Kidney (tissue), 13 donors: ENCODE measurements at regions not wholly inside any gene's neighbourhood (a gene's known extent, or its start where the extent isn't known, plus 50 kb on each side); places are given as distances from the start of the nearest gene placed in this dataset.

Experiments used
- DNase-seq, 5 donors: peaks; one replicate each; pipeline ENCODE4 v3.0.0-alpha.2; 2013 to 2020
- FAIRE-seq: peaks from 2 replicates; lab custom pipeline; 2012; peaks lifted over from hg19 to GRCh38; lab: Jason Lieb, UNC
- H3K27ac ChIP-seq, 2 donors: one replicate each; pipeline ENCODE4 v1.7.0; 2013; ENCODE audit warnings: low read depth in 2 of 2, low read length in 2 of 2, inconsistent platforms in 1 of 2
- H3K27me3 ChIP-seq: one replicate; pipeline ENCODE4 v1.7.1; 2013; ENCODE audit warnings: low read length, inconsistent platforms; ENCODE audit not compliant: control insufficient read depth, insufficient read depth
- H3K36me3 ChIP-seq, 3 donors: one replicate each; pipeline versions ENCODE4 v1.7.0 to v1.7.1; 2013; ENCODE audit warnings: low read length in 3 of 3, control low read depth in 1 of 3, inconsistent platforms in 1 of 3; ENCODE audit not compliant: insufficient read depth in 3 of 3, control insufficient read depth in 2 of 3
- H3K4me1 ChIP-seq, 3 donors: one replicate each; pipeline versions ENCODE4 v1.7.0 to v1.7.1; 2013; ENCODE audit warnings: low read length in 3 of 3, inconsistent platforms in 1 of 3, low read depth in 1 of 3; ENCODE audit not compliant: control insufficient read depth in 2 of 3, insufficient read depth in 2 of 3
- H3K4me3 ChIP-seq, 3 donors: one replicate each; pipeline versions ENCODE4 v1.7.0 to v1.8.1; 2013; ENCODE audit warnings: low read length in 3 of 3, control low read depth in 1 of 3, inconsistent platforms in 1 of 3
- H3K9ac ChIP-seq, 3 donors: one replicate each; pipeline versions ENCODE4 v1.7.0 to v1.7.1; 2013; ENCODE audit warnings: low read length in 3 of 3, control low read depth in 1 of 3, inconsistent platforms in 1 of 3
- H3K9me3 ChIP-seq, 3 donors: one replicate each; pipeline versions ENCODE4 v1.7.0 to v1.7.1; 2013; ENCODE audit warnings: low read length in 3 of 3, control low read depth in 1 of 3, inconsistent platforms in 1 of 3; ENCODE audit not compliant: control insufficient read depth in 2 of 3, insufficient read depth in 1 of 3
- intact Hi-C: fragments of 100-400 bp; cut with DNase I; formaldehyde crosslinking; loops from one replicate; pipeline ENCODE4 v1.11.1; 2022
- TF ChIP-seq, protein P1 (sequence below): IDR thresholded peaks from 3 replicates; pipeline ENCODE4 v1.5.1; 2012; ENCODE audit warnings: mild to moderate bottlenecking, moderate library complexity, borderline replicate concordance; ENCODE audit not compliant: insufficient read depth; ENCODE audit errors: extremely low read depth
- donor health status: control.
- donor health status: control.
- donor health status: control.
- donor health status: control.
- donor health status: control.
- donor health status: DM: yes; HTN: yes; CAD: no.
- donor health status: Normal renal cell carcinoma (clear cell type).

DNA sequence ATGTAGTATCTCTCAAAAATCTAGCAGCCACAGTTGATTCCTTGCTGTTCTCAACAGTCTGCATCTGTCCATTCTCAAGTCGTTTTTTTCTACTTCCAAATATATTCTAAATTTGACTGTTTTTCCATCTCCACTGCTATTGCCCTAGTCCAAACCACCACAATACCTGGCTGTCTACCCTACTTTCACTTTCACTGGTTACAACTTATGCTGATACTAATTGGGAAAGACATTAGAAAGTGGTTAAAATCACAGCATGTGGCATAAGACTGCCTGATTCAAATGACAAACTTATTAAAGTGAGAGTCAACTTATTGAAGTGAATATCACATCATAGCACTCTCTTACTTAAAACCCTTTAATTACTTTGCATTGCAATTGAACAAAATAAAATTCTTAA, 72.6 kb downstream of the CHST2 start:
- Histone ChIP-seq H3K27ac (no peak overlapping the region), H3K36me3 (no peaks in the 10 kb centered on the region), H3K27me3 (no peaks in the 10 kb centered on the region), H3K9ac (no peak overlapping the region), H3K4me3 (no peak overlapping the region), H3K4me1 (no peaks in the 10 kb centered on the region), H3K9me3 (peaks cover 0 to 3% (median 0%) of the 10 kb centered on the region in 3 donors)
- DNase-seq, result no peak
- FAIRE-seq, result no peak
- TF ChIP-seq, protein P1, sequence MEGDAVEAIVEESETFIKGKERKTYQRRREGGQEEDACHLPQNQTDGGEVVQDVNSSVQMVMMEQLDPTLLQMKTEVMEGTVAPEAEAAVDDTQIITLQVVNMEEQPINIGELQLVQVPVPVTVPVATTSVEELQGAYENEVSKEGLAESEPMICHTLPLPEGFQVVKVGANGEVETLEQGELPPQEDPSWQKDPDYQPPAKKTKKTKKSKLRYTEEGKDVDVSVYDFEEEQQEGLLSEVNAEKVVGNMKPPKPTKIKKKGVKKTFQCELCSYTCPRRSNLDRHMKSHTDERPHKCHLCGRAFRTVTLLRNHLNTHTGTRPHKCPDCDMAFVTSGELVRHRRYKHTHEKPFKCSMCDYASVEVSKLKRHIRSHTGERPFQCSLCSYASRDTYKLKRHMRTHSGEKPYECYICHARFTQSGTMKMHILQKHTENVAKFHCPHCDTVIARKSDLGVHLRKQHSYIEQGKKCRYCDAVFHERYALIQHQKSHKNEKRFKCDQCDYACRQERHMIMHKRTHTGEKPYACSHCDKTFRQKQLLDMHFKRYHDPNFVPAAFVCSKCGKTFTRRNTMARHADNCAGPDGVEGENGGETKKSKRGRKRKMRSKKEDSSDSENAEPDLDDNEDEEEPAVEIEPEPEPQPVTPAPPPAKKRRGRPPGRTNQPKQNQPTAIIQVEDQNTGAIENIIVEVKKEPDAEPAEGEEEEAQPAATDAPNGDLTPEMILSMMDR, result no peak
- intact Hi-C loops, result no loop called here

DNA sequence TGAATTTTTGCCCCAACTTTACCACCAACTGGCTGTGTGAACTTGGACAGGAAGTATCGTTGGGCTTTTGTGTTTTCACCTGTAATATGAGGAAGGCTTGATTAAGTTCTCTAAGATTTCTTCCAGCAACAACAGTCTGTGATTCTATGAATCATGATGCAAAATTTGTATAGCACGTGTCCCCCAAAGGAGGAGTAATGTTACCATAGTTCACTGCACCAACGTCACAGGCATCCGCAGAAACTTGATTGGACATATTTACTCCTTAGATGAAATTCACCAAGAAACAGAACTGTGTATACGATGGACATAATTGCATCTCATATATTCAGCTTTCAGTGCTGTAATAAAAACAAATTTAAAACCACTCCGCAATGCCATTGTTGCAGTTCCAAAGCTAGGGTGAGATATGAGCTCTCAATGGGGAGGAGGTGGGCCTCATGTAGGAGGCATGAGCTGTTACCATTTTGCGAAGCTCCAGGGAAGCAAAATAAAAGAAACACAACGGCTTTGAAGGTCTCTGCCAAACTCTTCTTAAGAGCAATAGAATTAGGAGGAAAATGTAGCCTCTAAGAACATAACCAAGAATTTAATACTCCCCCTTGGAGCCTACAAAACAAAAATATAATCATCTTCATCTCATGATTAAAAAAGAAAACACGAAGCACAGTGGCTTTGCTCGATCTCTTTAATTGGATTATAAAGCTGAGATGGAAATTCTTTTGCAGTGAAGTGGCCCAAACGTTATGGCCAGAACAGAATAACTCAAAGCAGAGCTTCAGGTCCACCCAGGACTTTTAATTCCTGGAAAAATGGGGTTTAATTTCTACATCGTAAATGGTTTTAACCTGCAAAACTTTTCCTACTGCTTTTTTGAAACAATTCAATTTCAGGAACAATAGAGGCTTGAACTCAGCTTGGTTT, 80.7 kb downstream of the CHST2 start:
- FAIRE-seq, result no peak
- intact Hi-C loops, result no loop called here
- peak in 2 of 5 donors; percentile 23 to 50 for DNase-seq

DNA sequence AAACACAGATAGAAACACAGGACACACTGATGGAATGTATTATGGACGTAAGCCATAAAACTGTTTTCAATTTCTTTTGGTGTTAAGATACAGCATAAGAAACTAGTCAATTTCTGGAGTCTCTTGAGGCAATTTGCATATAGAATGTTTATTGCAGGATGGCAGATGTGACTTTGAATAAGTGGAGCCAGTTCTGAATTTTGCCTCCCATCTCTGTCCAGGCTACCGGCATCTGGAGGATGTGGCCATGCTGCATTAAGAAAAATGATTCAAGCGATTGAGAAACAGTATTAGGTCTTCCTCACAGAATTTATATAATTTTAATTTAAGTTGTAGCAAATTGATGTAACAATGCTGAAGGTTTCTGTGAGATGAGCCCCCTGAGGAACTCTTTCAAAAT, 81.5 kb downstream of the CHST2 start:
- intact Hi-C loops, result no loop called here
- Histone ChIP-seq H3K36me3 (no peaks in the 10 kb centered on the region), H3K4me1 (no peaks in the 10 kb centered on the region), H3K9me3 (peaks cover 0 to 7% (median 0%) of the 10 kb centered on the region in 3 donors), H3K4me3 (no peak overlapping the region), H3K27ac (no peak overlapping the region), H3K27me3 (no peaks in the 10 kb centered on the region), H3K9ac (no peak overlapping the region)
- DNase-seq (no peak), FAIRE-seq (no peak)
- TF ChIP-seq, protein P1, result no peak

More for the DNA sequence above, 80.7 kb downstream of the CHST2 start:
- H3K4me1 ChIP-seq, result no peaks in the 10 kb centered on the region
- no peaks in the 10 kb centered on the region for H3K27me3 ChIP-seq
- no peaks in the 10 kb centered on the region for H3K36me3 ChIP-seq
- no peak overlapping the region for H3K27ac ChIP-seq
- no peak overlapping the region for H3K9ac ChIP-seq
- H3K9me3 ChIP-seq, result peaks cover 0 to 7% (median 0%) of the 10 kb centered on the region in 3 donors
- H3K4me3 ChIP-seq, result no peak overlapping the region
- TF ChIP-seq, protein P1, result no peak
